ENCODE measurements at regions not wholly inside any gene's neighbourhood (a gene's known extent, or its start where the extent isn't known, plus 50 kb on each side); places are given as distances from the start of the nearest gene placed in this dataset.

GRCh38 chr6:85944776-85945175 lies 302.1 kb upstream of the SYNCRIP start:
- no peaks in the 10 kb centered on the region for H3K4me1 ChIP-seq (ENCODE audit: insufficient read depth, low read length)
- no peak overlapping the region for H2BK15ac ChIP-seq (ENCODE audit: low read depth, low read length)
- Mint-ChIP-seq H3K36me3 (ENCODE audit: insufficient read depth in 1 of 3, low read depth in 3 of 3) (no peaks in the 10 kb centered on the region), H3K9me3 (peaks cover 0 to 2% of the 10 kb centered on the region in 2 experiments; a peak in 1 of 5 replicates), H3K27me3 (ENCODE audit: low read depth) (no peaks in the 10 kb centered on the region), H3K4me3 (no peak overlapping the region), H3K27ac (no peak overlapping the region), H3K4me1 (no peaks in the 10 kb centered on the region)
- no peak overlapping the region for H3K4me2 ChIP-seq (ENCODE audit: insufficient read depth, insufficient read length, low read length)
- H2BK5ac ChIP-seq (ENCODE audit: insufficient read length, low read length): no peak overlapping the region
- H3K27me3 ChIP-seq (ENCODE audit: insufficient read depth, low read length): no peaks in the 10 kb centered on the region
- H3K79me1 ChIP-seq (ENCODE audit: insufficient read depth, low read depth, low read length, poor library complexity, severe bottlenecking): no peaks in the 10 kb centered on the region
- H4K91ac ChIP-seq (ENCODE audit: insufficient read length, low read depth, low read length): no peak overlapping the region
- no peak overlapping the region for H3K27ac ChIP-seq (ENCODE audit: insufficient read length, low read depth, low read length)
- no peak for TF ChIP-seq CTCF (conservative IDR thresholded peaks at IDR 0.05)
- no peaks in the 10 kb centered on the region for H3K23me2 ChIP-seq (ENCODE audit: insufficient read length, low read depth, low read length, poor library complexity, severe bottlenecking)
- H3K18ac ChIP-seq (ENCODE audit: insufficient read length, low read depth, low read length): no peak overlapping the region
- H2AK5ac ChIP-seq (ENCODE audit: insufficient read length, low read length): no peak overlapping the region
- H3K14ac ChIP-seq (ENCODE audit: insufficient read depth, low read length): no peak overlapping the region
- no peak overlapping the region for H3K9ac ChIP-seq (ENCODE audit: extremely low read depth, insufficient read length, low read length)
- H4K5ac ChIP-seq (ENCODE audit: insufficient read length, low read depth, low read length): no peak overlapping the region
- DNase-seq: no peak
- H3K23ac ChIP-seq (ENCODE audit: insufficient read length, low read depth, low read length): no peak overlapping the region
- no peak overlapping the region for H3K4ac ChIP-seq (ENCODE audit: low read depth, low read length)
- no CpG with 5 or more reads among the region's 3 CpGs for WGBS (ENCODE audit: extremely low coverage, insufficient read length, low lambda C conversion rate)
- no peak overlapping the region for H2AFZ ChIP-seq (ENCODE audit: low read length)
- no peaks in the 10 kb centered on the region for H4K20me1 ChIP-seq (ENCODE audit: control insufficient read depth, insufficient read depth, insufficient read length)
- H2BK12ac ChIP-seq (ENCODE audit: insufficient read length, low read depth, low read length): no peak overlapping the region
- H3K79me2 ChIP-seq (ENCODE audit: insufficient read depth, low read length): no peaks in the 10 kb centered on the region
- no peak overlapping the region for H2BK120ac ChIP-seq (ENCODE audit: low read depth, low read length, poor library complexity, severe bottlenecking)
- H3K56ac ChIP-seq (ENCODE audit: insufficient read length, low read depth, low read length): no peak overlapping the region
- no peaks in the 10 kb centered on the region for H3K9me3 ChIP-seq (ENCODE audit: control insufficient read depth, low read depth, low read length)
- no peak overlapping the region for H2BK20ac ChIP-seq (ENCODE audit: low read depth, low read length, poor library complexity, severe bottlenecking)
- no peak overlapping the region for H3T11ph ChIP-seq (ENCODE audit: low read length)
- no peak overlapping the region for H4K8ac ChIP-seq (replicated peaks; ENCODE audit: insufficient read length, low read depth, low read length)
